Upper lobe of left lung (tissue), 4 donors: ENCODE measurements at regions not wholly inside any gene's neighbourhood (a gene's known extent, or its start where the extent isn't known, plus 50 kb on each side); places are given as distances from the start of the nearest gene placed in this dataset.

Experiments used
- POLR2A ChIP-seq, 4 donors: fragments of 450-650 bp; IDR thresholded peaks; one replicate each; pipeline ENCODE4 v1.5.1; 2016 to 2017; ENCODE audit warnings: antibody characterized with exemption in 4 of 4, mild to moderate bottlenecking in 2 of 4
- POLR2AphosphoS5 ChIP-seq, 2 donors: sonication (generic); formaldehyde crosslinking; IDR thresholded peaks; one replicate each; pipeline ENCODE4 v1.5.1; 2017; ENCODE audit warnings: antibody characterized with exemption in 2 of 2
- TF ChIP-seq, protein P1 (sequence below), 6 experiments: fragments of 450-650 bp in 4 of 6; fragments of 200-600 bp in 2 of 6; sonication (generic) in 2 of 6; IDR thresholded peaks; one replicate each; pipeline ENCODE4 v1.5.1; 2016 to 2019; ENCODE audit warnings: antibody characterized with exemption in 6 of 6

DNA sequence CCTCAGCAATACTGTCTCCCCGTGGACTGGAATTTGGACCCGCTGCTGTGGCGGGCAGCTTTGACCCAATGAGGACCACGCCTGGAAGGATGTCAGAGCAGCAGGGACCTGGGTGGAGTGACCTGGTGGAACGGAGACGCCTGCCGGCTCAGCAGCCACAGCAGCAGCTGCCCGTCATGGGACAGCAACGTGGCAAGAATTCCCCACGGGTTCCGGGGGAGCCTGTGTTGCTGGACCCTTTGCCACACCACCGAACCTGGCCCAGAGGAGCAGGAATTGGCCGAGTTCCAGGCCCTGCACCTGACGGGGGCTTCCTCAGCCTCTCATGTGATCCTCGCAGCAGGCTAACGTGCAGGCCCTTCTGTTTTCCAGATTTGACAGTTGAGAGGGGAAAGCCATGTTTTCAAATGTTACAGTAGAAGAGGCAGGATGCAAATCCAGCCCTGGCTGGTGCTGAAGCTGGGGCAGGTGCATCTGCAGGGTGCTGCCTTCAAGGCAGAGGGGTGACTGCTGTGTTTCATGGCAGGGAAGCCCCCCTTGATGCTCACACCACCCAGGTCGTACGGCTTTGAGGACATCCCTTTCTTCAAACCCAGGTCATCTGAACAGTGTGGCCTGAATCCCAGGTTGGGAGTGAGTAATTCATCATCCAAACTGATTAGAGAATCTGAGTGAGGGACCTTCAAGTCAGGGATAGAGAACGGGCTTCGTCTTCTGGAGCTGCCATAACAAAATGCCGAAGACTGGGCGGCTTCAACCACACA is 93.4 kb downstream of the THBS2 start:
- TF ChIP-seq, protein P1, sequence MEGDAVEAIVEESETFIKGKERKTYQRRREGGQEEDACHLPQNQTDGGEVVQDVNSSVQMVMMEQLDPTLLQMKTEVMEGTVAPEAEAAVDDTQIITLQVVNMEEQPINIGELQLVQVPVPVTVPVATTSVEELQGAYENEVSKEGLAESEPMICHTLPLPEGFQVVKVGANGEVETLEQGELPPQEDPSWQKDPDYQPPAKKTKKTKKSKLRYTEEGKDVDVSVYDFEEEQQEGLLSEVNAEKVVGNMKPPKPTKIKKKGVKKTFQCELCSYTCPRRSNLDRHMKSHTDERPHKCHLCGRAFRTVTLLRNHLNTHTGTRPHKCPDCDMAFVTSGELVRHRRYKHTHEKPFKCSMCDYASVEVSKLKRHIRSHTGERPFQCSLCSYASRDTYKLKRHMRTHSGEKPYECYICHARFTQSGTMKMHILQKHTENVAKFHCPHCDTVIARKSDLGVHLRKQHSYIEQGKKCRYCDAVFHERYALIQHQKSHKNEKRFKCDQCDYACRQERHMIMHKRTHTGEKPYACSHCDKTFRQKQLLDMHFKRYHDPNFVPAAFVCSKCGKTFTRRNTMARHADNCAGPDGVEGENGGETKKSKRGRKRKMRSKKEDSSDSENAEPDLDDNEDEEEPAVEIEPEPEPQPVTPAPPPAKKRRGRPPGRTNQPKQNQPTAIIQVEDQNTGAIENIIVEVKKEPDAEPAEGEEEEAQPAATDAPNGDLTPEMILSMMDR (IDR thresholded peaks at IDR 0.05): no peak
- TF ChIP-seq POLR2A (IDR thresholded peaks at IDR 0.05): no peak
- no peak for TF ChIP-seq POLR2AphosphoS5 (IDR thresholded peaks at IDR 0.05)
